ENCODE measurements at regions not wholly inside any gene's neighbourhood (a gene's known extent, or its start where the extent isn't known, plus 50 kb on each side); places are given as distances from the start of the nearest gene placed in this dataset.

DNA sequence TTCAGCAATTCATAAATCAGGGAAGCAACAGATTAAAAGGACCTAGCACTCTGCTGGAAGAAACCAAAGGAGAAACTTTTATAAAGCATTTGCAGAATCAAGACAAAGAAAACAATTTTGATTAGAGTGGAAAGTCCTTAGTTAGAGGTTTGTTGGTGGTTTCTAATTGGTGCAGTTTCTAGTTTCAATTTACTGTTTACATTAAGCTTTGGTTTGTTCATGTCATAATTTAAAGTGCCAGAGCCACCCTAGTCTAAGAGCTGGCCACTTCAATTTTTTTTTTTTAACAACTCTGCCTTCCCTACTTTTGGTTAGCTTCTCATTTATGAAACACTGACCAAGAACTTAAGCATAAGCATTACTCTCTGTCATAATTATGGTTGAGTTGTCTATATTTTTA, 1428.2 kb upstream of the GBE1 start:
- Mint-ChIP-seq H3K27ac (no peak overlapping the region), H3K4me1 (no peaks in the 10 kb centered on the region), H3K27me3 (no peaks in the 10 kb centered on the region), H3K36me3 (ENCODE audit: low read depth) (no peaks in the 10 kb centered on the region), H3K9me3 (peaks cover 18% of the 10 kb centered on the region), H3K4me3 (no peak overlapping the region)
- ATAC-seq (replicated peaks), result no peak

GRCh38 chr3:83169473-83169872, 1408.0 kb upstream of the GBE1 start:
- no peaks in the 10 kb centered on the region for H3K4me1 Mint-ChIP-seq
- no peak overlapping the region for H3K27ac Mint-ChIP-seq
- H3K4me3 Mint-ChIP-seq, result no peak overlapping the region
- H3K36me3 Mint-ChIP-seq (ENCODE audit: low read depth), result no peaks in the 10 kb centered on the region
- no peaks in the 10 kb centered on the region for H3K27me3 Mint-ChIP-seq
- peaks cover 4% of the 10 kb centered on the region for H3K9me3 Mint-ChIP-seq
- ATAC-seq (replicated peaks), result no peak

DNA sequence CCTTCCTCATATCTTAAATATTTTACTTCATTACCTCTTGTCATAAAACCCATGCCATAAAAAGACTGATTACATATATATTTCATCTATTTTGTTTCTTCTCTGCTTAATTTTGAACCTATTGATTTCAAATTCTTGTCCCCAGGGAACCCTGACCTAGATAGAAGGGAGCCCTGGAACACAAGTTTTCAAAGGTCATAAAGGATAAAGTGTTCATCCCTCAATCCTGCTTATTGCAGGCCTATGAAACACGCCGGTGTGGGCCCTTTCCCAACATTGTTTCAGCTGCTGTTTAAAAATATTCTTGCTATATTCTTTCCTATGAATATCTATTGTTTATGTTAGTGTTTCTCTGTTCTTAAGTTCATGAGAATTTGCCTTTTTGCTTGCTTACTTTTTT, 1389.5 kb upstream of the GBE1 start:
- ATAC-seq (replicated peaks), result no peak
- no peaks in the 10 kb centered on the region for H3K4me1 Mint-ChIP-seq
- no peak overlapping the region for H3K4me3 Mint-ChIP-seq
- no peaks in the 10 kb centered on the region for H3K36me3 Mint-ChIP-seq (ENCODE audit: low read depth)
- no peaks in the 10 kb centered on the region for H3K27me3 Mint-ChIP-seq
- H3K27ac Mint-ChIP-seq, result no peak overlapping the region
- peaks cover 27% of the 10 kb centered on the region for H3K9me3 Mint-ChIP-seq

GRCh38 chr3:83140983-83141382, 1379.5 kb upstream of the GBE1 start:
- H3K36me3 Mint-ChIP-seq (ENCODE audit: low read depth), result no peaks in the 10 kb centered on the region
- H3K27ac Mint-ChIP-seq, result no peak overlapping the region
- peaks cover 9% of the 10 kb centered on the region for H3K9me3 Mint-ChIP-seq
- no peaks in the 10 kb centered on the region for H3K4me1 Mint-ChIP-seq
- no peaks in the 10 kb centered on the region for H3K27me3 Mint-ChIP-seq
- ATAC-seq (replicated peaks), result no peak
- H3K4me3 Mint-ChIP-seq, result no peak overlapping the region

- ATAC-seq (replicated peaks), result no peak
- no peak overlapping the region for H3K4me3 Mint-ChIP-seq
- H3K36me3 Mint-ChIP-seq (ENCODE audit: low read depth), result no peaks in the 10 kb centered on the region
- peaks cover 3% of the 10 kb centered on the region for H3K9me3 Mint-ChIP-seq
- H3K4me1 Mint-ChIP-seq, result no peaks in the 10 kb centered on the region
- no peak overlapping the region for H3K27ac Mint-ChIP-seq
- H3K27me3 Mint-ChIP-seq, result no peaks in the 10 kb centered on the region
Observed at GRCh38 chr3:83131236-83131635, 1369.8 kb upstream of the GBE1 start.

GRCh38 chr3:83122774-83123350, 1361.4 kb upstream of the GBE1 start:
- Mint-ChIP-seq H3K4me1 (no peaks in the 10 kb centered on the region), H3K9me3 (peaks cover 4% of the 10 kb centered on the region), H3K36me3 (ENCODE audit: low read depth) (no peaks in the 10 kb centered on the region), H3K27ac (no peak overlapping the region), H3K4me3 (no peak overlapping the region), H3K27me3 (no peaks in the 10 kb centered on the region)
- no peak for ATAC-seq (replicated peaks)

DNA sequence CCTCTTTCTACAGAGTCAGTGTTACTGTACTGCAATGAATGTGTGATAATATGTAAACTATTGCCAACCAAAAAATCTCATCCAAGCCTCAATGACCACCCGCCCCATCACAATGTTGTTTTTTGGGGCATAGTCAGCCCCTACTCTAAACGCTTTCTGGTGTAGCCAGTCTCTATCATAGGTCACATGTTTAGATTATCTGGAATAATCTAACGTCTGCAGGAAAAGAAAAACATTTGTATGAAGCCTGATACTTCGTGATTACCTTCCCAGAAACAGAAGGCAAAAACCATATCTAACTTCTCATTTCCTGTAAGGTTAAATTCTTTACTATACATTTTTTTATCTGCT, 1331.8 kb upstream of the GBE1 start:
- Mint-ChIP-seq H3K27me3 (no peaks in the 10 kb centered on the region), H3K4me1 (no peaks in the 10 kb centered on the region), H3K4me3 (no peak overlapping the region), H3K9me3 (peaks cover 9% of the 10 kb centered on the region), H3K27ac (no peak overlapping the region), H3K36me3 (ENCODE audit: low read depth) (no peaks in the 10 kb centered on the region)
- no peak for ATAC-seq (replicated peaks)

GRCh38 chr3:83092521-83093221, 1331.2 kb upstream of the GBE1 start:
- Mint-ChIP-seq H3K27ac (no peak overlapping the region), H3K4me1 (no peaks in the 10 kb centered on the region), H3K9me3 (peaks cover 9% of the 10 kb centered on the region), H3K36me3 (ENCODE audit: low read depth) (no peaks in the 10 kb centered on the region), H3K4me3 (no peak overlapping the region), H3K27me3 (no peaks in the 10 kb centered on the region)
- no peak for ATAC-seq (replicated peaks)

DNA sequence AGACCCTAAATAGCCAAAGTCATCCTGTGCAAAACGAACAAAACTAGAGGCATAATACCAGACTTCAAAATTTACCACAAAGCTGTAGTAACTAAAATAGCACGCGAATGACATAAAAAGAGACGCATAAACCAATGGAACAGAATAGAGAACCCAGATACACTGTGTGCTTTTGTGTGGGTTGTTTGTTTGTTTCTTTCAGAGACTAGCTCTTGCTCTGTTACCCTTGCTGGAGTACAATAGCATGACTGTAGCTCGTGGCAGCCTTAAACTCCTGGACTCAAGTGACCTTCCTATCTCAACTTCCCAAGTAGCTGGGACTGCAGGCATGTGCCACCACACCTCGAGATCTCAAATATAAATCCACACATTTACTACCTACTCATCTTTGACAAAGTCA, 1314.6 kb upstream of the GBE1 start:
- H3K36me3 Mint-ChIP-seq (ENCODE audit: low read depth), result no peaks in the 10 kb centered on the region
- no peak overlapping the region for H3K4me3 Mint-ChIP-seq
- no peak for ATAC-seq (replicated peaks)
- H3K4me1 Mint-ChIP-seq, result no peaks in the 10 kb centered on the region
- H3K9me3 Mint-ChIP-seq, result peaks cover 14% of the 10 kb centered on the region
- no peak overlapping the region for H3K27ac Mint-ChIP-seq
- no peaks in the 10 kb centered on the region for H3K27me3 Mint-ChIP-seq

- no peak overlapping the region for H3K27ac Mint-ChIP-seq
- H3K4me1 Mint-ChIP-seq, result no peaks in the 10 kb centered on the region
- no peaks in the 10 kb centered on the region for H3K36me3 Mint-ChIP-seq (ENCODE audit: low read depth)
- no peaks in the 10 kb centered on the region for H3K27me3 Mint-ChIP-seq
- H3K4me3 Mint-ChIP-seq, result no peak overlapping the region
- ATAC-seq (replicated peaks), result no peak
- H3K9me3 Mint-ChIP-seq, result peaks cover 15% of the 10 kb centered on the region
Observed at GRCh38 chr3:83074485-83074884, 1313.0 kb upstream of the GBE1 start.

DNA sequence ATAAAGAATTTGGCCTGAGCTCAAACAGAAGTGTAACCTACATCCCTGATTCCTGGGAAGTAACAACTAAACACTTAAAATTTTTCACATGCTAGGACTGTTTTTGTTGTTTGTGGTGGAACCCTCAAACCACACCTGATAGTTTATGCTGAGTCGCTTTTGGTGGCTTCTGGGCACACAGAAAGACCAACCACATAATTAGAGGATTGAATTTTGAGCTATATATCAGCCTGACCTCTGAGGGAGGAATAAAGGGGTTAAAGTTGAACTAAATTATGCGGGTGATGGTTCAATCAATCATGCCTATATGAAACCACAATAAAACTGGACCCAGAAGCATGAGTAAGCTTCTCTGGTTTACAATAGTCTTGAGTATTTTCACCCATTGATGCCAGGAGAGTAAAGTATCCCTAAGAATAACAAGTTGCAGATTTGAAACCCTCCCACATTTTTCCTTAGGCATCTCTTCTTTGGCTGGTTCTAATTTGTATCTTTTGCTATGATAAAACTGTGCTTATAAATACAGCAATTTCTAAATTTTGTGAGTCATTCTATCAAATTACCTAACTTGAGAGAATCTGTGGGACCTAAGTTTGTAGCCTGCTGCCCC, 1304.5 kb upstream of the GBE1 start:
- Mint-ChIP-seq H3K27me3 (no peaks in the 10 kb centered on the region), H3K36me3 (ENCODE audit: low read depth) (no peaks in the 10 kb centered on the region), H3K9me3 (peaks cover 13% of the 10 kb centered on the region), H3K4me3 (no peak overlapping the region), H3K27ac (no peak overlapping the region), H3K4me1 (no peaks in the 10 kb centered on the region)
- ATAC-seq (replicated peaks), result no peak

- Mint-ChIP-seq H3K27ac (no peak overlapping the region), H3K27me3 (no peaks in the 10 kb centered on the region), H3K4me3 (no peak overlapping the region), H3K9me3 (peaks cover 18% of the 10 kb centered on the region), H3K36me3 (ENCODE audit: low read depth) (no peaks in the 10 kb centered on the region), H3K4me1 (no peaks in the 10 kb centered on the region)
- ATAC-seq (replicated peaks), result no peak
Observed at GRCh38 chr3:83063446-83063845, 1302.0 kb upstream of the GBE1 start.

DNA sequence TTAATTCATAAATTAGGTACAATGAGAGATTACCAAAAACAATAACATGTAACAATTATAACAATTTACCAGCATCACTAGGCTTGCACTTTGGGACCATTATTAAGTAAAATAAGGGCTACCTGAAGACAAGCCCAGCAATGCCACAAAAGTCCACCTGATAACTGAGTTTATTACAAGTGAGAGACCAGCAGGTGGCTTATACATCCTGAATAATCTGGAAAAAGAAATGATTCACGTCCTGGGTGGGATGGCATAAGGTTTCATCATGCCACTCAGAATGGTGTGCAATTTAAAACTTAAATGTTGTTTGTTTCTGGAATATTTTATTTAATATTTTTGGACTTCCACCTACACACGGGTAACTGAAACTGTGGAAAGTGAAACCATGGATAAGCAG, 1287.1 kb upstream of the GBE1 start:
- no peak for ATAC-seq (replicated peaks)
- Mint-ChIP-seq H3K4me1 (no peaks in the 10 kb centered on the region), H3K27ac (no peak overlapping the region)

GRCh38 chr3:83039422-83039821, 1278.0 kb upstream of the GBE1 start:
- Mint-ChIP-seq H3K27ac (no peak overlapping the region), H3K9me3 (peaks cover 5% of the 10 kb centered on the region), H3K4me1 (no peaks in the 10 kb centered on the region), H3K4me3 (no peak overlapping the region), H3K27me3 (no peaks in the 10 kb centered on the region), H3K36me3 (ENCODE audit: low read depth) (no peaks in the 10 kb centered on the region)
- ATAC-seq (replicated peaks), result no peak

More for the DNA sequence above, 1287.1 kb upstream of the GBE1 start:
- no peak overlapping the region for H3K4me3 Mint-ChIP-seq
- peaks cover 5% of the 10 kb centered on the region for H3K9me3 Mint-ChIP-seq
- H3K27me3 Mint-ChIP-seq, result no peaks in the 10 kb centered on the region
- H3K36me3 Mint-ChIP-seq (ENCODE audit: low read depth), result no peaks in the 10 kb centered on the region

DNA sequence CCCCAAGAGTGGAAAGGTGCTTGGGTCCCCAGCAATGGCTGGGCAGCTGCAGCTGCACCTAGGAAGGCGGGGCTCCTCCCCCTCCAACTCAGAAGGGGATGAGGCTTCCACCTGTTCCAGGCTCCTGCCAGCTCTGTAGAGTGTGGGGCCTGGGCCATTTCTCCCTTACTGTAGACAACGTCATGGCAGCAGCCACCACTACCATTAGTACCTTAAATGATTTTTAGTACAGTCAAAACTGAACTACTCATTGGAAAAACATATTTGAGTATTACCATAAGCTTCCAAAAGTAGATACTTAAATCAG, 1274.2 kb upstream of the GBE1 start:
- no peak overlapping the region for H3K4me3 Mint-ChIP-seq
- no peaks in the 10 kb centered on the region for H3K27me3 Mint-ChIP-seq
- no peaks in the 10 kb centered on the region for H3K4me1 Mint-ChIP-seq
- ATAC-seq (replicated peaks), result no peak
- no peaks in the 10 kb centered on the region for H3K36me3 Mint-ChIP-seq (ENCODE audit: low read depth)
- no peak overlapping the region for H3K27ac Mint-ChIP-seq
- H3K9me3 Mint-ChIP-seq, result peaks cover 5% of the 10 kb centered on the region
